GM10248 (cell line): ENCODE measurements at regions not wholly inside any gene's neighbourhood (a gene's known extent, or its start where the extent isn't known, plus 50 kb on each side); places are given as distances from the start of the nearest gene placed in this dataset.

Experiments used
- CTCF ChIA-PET: fragments of 300-600 bp; sonication (Branson Sonifier 250); formaldehyde crosslinking; extraction: SDS; loops from one replicate; lab custom pipeline; 2021; ENCODE audit warnings: antibody characterized with exemption; lab: Yijun Ruan, JAX
- POLR2A ChIA-PET: fragments of 350-650 bp; sonication (Branson Sonifier 250); formaldehyde crosslinking; extraction: SDS; loops from one replicate; lab custom pipeline; 2020; ENCODE audit warnings: antibody characterized with exemption; lab: Yijun Ruan, JAX
- DNase-seq: peaks from one replicate; pipeline ENCODE4 v3.0.0; 2012; ENCODE audit errors: extremely low spot score
- TF ChIP-seq, protein P1 (sequence below): IDR thresholded peaks from 2 replicates; pipeline ENCODE4 v1.5.1; 2012; ENCODE audit warnings: mild to moderate bottlenecking, low read depth; ENCODE audit errors: extremely low read depth, missing control alignments, control extremely low read depth

DNA sequence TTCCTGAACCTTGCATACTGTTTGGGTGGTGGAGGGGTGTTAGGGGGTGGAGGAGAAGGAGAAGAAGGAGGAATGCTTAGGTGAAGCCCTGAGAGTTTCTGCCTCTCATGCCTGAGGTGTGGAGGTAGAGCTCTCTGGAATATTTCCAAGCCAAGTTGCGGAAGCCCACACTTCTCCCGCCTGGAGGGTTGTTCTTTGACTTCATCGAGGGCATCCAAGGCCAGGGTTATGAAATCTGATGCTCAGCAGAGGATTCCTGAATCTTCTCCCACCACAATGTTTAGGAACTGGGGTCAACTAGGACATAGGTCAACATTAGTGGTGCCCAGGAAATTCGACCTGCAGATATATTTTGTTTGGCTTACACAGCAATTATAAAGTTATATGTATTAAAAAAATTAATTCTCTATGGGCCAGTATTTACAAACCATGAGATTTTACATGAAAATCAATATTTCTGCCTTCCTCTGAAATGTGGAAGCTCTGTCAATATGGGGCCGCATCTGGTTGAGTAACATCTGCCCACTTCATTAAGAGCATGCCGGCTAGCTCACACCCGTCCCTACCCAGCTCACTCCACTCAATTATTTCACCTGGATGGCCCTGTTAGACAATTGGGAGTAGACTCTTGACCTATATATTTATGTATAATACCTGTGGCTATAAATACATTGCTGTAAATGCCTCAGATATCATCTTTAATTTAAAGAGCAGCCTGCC is 257.1 kb upstream of the ZFP64 start:
- no peak for DNase-seq
- ChIA-PET CTCF (interaction anchor here (1.1 to 1.5 kb wide), 2 partner anchors 12 to 14 kb away, joined by 3 to 4 read pairs; no protein-coding TSS in a partner anchor), POLR2A (no interaction called here)
- TF ChIP-seq, protein P1, sequence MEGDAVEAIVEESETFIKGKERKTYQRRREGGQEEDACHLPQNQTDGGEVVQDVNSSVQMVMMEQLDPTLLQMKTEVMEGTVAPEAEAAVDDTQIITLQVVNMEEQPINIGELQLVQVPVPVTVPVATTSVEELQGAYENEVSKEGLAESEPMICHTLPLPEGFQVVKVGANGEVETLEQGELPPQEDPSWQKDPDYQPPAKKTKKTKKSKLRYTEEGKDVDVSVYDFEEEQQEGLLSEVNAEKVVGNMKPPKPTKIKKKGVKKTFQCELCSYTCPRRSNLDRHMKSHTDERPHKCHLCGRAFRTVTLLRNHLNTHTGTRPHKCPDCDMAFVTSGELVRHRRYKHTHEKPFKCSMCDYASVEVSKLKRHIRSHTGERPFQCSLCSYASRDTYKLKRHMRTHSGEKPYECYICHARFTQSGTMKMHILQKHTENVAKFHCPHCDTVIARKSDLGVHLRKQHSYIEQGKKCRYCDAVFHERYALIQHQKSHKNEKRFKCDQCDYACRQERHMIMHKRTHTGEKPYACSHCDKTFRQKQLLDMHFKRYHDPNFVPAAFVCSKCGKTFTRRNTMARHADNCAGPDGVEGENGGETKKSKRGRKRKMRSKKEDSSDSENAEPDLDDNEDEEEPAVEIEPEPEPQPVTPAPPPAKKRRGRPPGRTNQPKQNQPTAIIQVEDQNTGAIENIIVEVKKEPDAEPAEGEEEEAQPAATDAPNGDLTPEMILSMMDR: no peak

DNA sequence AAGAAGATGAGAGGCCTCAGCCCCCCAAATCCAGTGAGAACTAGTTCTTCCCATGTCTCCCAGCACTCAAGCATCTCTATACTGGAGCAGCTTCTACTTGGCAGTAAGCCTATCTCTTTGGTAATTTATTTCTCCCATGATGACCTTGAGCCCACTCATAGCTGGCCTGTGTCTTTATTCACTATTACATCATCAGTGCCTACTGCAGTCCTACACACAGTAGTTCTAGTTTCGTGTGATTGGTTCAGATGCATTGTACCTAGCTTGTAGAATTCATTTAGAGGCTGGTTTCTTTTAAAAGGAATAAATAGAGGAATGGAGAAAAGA is 255.6 kb upstream of the ZFP64 start:
- ChIA-PET POLR2A (no interaction called here), CTCF (interaction anchor here (1.5 kb wide), 1 partner anchor 13 kb away, joined by 4 read pairs; no protein-coding TSS in a partner anchor)
- no peak for DNase-seq
- TF ChIP-seq, protein P1: no peak

DNA sequence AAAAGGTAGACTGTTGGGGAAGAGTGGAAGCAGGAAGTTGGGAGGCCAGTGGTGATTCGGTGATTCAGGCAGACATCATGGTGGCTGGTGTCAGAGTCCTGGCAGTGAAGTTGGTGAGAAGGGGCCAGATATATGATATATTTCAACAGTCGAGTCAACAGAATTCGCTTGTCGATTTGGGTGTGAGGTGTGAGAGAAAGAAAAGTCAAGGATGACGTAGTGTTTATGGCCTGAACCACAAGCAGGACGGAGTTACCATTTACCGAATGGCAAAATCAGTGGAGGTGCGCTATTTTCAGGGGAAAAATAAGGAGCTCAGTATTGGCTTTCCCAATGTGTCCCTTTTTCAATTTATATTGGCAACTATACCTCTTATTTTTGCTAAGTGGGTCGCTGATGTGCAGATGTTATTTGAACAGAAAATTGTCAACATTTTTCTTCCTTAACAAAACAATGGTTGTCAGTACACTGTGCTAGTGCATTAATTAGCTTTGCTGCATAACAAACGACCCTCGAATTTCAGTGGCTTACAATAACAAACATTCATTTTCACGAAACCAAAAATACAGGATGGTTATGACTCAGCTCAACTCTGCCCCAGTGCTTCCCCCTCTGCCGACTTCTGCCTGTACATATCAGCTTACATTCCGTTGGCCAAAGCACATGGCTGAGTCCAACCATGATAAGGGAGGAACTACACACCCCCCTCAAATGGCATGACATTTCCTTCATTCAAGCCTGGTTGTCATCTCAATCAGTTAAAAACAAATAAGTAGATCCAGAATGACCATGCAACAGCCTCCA is 255.0 kb upstream of the ZFP64 start:
- CTCF ChIA-PET: interaction anchor here (1.0 to 1.5 kb wide), 2 partner anchors 11 to 12 kb away, joined by 3 to 4 read pairs; no protein-coding TSS in a partner anchor
- POLR2A ChIA-PET: no interaction called here
- DNase-seq: no peak
- TF ChIP-seq, protein P1: no peak

DNA sequence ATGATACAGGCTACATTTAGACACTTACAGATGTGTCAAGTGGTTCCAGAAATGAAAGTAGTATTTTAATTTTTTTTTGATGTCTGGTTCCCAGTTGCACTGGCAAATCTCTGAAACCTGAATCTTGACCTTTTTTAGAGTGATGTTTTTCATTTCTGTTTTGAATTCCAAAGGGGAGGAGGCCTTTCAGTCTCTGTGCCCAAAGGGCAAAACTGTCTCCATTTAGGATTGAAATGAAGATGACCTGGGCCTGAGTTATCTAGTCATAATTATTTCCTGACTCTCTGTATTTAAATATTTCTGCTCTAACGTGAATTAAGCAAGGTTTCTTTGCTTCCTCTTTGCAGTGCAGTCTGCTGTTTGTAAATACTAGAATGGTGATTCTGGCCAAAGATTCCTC is 252.9 kb upstream of the ZFP64 start:
- DNase-seq: no peak
- CTCF ChIA-PET: no interaction called here
- POLR2A ChIA-PET: no interaction called here
- TF ChIP-seq, protein P1: no peak

DNA sequence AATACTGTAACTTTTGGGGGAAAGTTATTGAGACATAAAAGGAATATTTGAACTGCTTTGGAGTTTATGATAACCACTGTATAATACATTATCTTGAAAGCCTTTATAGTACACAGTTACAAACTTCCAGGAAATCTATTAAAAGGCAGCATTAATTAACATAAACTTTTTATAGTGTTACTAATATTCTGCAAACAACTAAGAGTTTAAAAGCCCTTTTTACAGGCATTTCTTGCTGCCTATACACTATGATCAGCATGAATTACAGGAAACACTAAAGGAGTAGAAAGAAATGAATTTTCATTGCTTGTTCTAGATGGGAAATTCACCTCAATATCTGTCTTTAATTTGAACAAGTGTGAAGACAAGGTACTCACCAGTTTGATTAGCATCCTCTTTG is 252.3 kb upstream of the ZFP64 start:
- TF ChIP-seq, protein P1: no peak
- CTCF ChIA-PET: no interaction called here
- POLR2A ChIA-PET: no interaction called here
- no peak for DNase-seq

DNA sequence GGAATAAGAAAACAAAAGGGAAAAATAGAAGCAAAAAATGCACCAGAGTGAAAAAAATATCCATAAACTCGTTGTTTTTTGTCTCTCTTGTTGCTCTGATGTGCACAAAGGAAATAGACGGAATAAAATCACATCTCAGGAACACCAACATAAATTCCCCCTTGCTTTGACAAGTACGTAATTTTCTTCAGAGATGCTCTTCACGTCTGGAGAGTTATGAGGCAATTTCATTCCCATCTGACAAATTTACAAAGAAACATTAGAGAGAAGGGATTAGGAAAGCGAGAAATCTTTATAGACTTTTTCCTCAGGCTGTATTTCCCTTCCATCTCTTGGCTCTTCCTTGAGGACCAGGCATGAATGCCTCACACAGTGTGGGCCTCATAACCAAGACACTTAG is 250.1 kb upstream of the ZFP64 start:
- POLR2A ChIA-PET: no interaction called here
- TF ChIP-seq, protein P1: no peak
- CTCF ChIA-PET: no interaction called here
- DNase-seq: no peak
